IPS DF 6.9 (cell line): ENCODE measurements at regions not wholly inside any gene's neighbourhood (a gene's known extent, or its start where the extent isn't known, plus 50 kb on each side); places are given as distances from the start of the nearest gene placed in this dataset.

Experiments
- DNase-seq: peaks from one replicate; pipeline ENCODE4 v3.0.0-alpha.2; 2013; ENCODE audit warnings: low read depth, low spot score
- H3K27ac ChIP-seq: one replicate; pipeline ENCODE4 v1.5.1; 2013; ENCODE audit warnings: low read length, control low read depth
- H3K27me3 ChIP-seq: 2 replicates; pipeline ENCODE4 v1.6.1; 2013; ENCODE audit warnings: mild to moderate bottlenecking, low read length; ENCODE audit not compliant: control insufficient read depth, insufficient read depth
- H3K36me3 ChIP-seq: 2 replicates; pipeline ENCODE4 v1.6.1; 2013; ENCODE audit warnings: low read length; ENCODE audit not compliant: control insufficient read depth, insufficient read depth
- H3K4me1 ChIP-seq: 2 replicates; pipeline ENCODE4 v1.6.1; 2013; ENCODE audit warnings: low read length; ENCODE audit not compliant: control insufficient read depth, insufficient read depth
- H3K4me3 ChIP-seq: 2 replicates; pipeline ENCODE4 v1.5.1; 2013; ENCODE audit warnings: mild to moderate bottlenecking, low read length
- H3K9me3 ChIP-seq: 2 replicates; pipeline ENCODE4 v1.6.1; 2013; ENCODE audit warnings: low read length, inconsistent platforms; ENCODE audit not compliant: control insufficient read depth, insufficient read depth
- WGBS: extraction: QIAGEN DNeasy Blood & Tissue Kit; methylation state at CpG from one replicate; pipeline ENCODE4 v1.1.7; 2013; ENCODE audit warnings: mixed read lengths, missing lambda C conversion rate; ENCODE audit not compliant: insufficient read length, insufficient coverage; 5-methylcytosine and 5-hydroxymethylcytosine counted together

DNA sequence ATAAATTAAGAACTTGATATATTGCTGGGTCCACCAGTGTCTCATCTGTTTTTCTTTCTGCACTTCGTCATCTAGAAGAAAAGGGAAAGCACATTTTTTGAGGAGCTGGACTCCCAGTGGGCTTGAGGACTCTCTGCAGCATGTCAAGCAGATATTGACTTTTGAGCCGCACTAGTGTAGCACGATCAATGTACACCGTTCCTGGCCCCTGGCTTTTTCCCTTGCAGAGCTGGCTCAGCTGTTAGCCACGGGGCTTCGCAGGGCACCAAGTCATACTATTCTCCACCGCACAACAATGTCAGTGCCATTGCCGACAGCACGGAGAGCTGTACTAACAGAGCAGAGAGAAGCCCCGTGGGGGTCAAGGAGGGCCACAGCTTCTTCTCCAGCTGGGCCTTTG, 235.4 kb upstream of the HABP2 start:
- Histone ChIP-seq H3K4me3 (no peak overlapping the region), H3K9me3 (no peaks in the 10 kb centered on the region), H3K27me3 (no peaks in the 10 kb centered on the region), H3K36me3 (no peaks in the 10 kb centered on the region), H3K4me1 (no peaks in the 10 kb centered on the region), H3K27ac (no peak overlapping the region)
- no CpG with 5 or more reads among the region's 10 CpGs for WGBS
- no peak for DNase-seq

DNA sequence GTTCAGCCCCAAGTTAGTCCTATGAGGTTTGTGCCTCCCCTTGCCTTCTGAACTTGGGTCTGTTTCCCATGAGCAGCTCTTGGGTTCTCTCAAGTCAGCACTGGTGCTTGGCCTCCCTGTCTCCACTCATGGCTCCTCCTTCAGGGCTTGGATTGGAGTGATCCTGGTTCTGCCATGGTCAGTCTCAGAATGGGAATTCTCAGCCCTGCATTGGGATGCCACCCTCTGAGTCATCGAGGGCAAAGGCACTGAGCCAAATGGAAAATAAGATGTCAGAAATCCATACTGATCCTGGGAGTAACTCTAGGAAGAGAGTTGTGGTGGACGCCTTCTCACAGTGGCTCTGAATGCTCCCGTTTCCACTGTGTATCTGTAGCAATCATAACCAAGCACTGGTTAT, 233.4 kb upstream of the HABP2 start:
- Histone ChIP-seq H3K4me3 (no peak overlapping the region), H3K27ac (no peak overlapping the region), H3K9me3 (no peaks in the 10 kb centered on the region), H3K27me3 (no peaks in the 10 kb centered on the region), H3K4me1 (no peaks in the 10 kb centered on the region), H3K36me3 (no peaks in the 10 kb centered on the region)
- no peak for DNase-seq
- WGBS, result no CpG with 5 or more reads among the region's 3 CpGs

DNA sequence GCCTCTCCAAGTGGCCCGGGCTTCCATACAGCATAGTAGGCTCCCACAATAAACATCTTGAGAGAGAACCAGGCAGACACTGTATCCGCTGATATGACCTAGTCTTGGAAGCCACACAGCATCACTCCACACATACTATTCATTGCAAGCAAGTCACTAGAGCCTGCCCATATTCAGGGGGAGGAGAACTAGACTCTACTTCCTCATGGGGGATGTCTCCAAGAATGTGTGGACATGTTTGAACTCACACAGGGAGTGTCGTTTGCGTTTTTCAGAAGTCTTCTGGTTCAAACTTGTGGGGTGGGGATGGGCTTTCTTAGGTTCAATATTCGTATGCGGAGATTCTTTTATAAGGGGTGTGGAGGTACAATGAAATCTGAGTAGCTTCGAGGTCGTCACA, 232.6 kb upstream of the HABP2 start:
- no peak for DNase-seq
- Histone ChIP-seq H3K36me3 (no peaks in the 10 kb centered on the region), H3K4me3 (no peak overlapping the region), H3K27me3 (no peaks in the 10 kb centered on the region), H3K4me1 (no peaks in the 10 kb centered on the region), H3K27ac (no peak overlapping the region), H3K9me3 (no peaks in the 10 kb centered on the region)
- no CpG with 5 or more reads among the region's 8 CpGs for WGBS

GRCh38 chr10:113320987-113321386, 231.9 kb upstream of the HABP2 start:
- H3K4me3 ChIP-seq, result no peak overlapping the region
- WGBS, result no CpG with 5 or more reads among the region's 6 CpGs
- DNase-seq, result no peak
- H3K27ac ChIP-seq, result no peak overlapping the region
- H3K9me3 ChIP-seq, result no peaks in the 10 kb centered on the region
- H3K36me3 ChIP-seq, result no peaks in the 10 kb centered on the region
- no peaks in the 10 kb centered on the region for H3K27me3 ChIP-seq
- no peaks in the 10 kb centered on the region for H3K4me1 ChIP-seq

DNA sequence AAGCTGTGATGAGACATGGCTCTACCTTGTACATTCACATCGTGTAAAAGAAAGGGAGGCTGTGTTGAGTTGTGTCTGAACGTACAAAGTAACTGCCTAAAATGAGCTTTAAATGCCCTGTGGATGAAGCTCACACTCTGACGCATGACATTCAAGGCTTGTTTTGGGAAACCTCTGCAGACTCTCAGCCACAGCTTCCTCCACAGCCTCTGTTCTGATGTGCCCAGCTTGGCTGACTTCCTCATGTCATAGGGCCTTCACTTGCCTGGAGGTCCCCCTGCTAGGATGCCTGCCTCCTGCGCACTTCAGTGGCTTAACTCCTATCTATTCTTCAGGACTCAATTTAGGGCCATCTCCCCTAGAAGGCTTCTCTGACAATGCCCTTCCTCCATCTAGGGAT, 230.0 kb upstream of the HABP2 start:
- Histone ChIP-seq H3K4me3 (no peak overlapping the region), H3K27ac (no peak overlapping the region), H3K9me3 (no peaks in the 10 kb centered on the region), H3K4me1 (peaks cover 1% of the 10 kb centered on the region; the same call in 1 of the 2 replicates), H3K27me3 (no peaks in the 10 kb centered on the region), H3K36me3 (no peaks in the 10 kb centered on the region)
- DNase-seq, result no peak
- WGBS, result no CpG with 5 or more reads among the region's 4 CpGs

- H3K4me1 ChIP-seq, result peaks cover 1% of the 10 kb centered on the region; the same call in 1 of the 2 replicates
- no peak overlapping the region for H3K4me3 ChIP-seq
- no CpG with 5 or more reads among the region's 4 CpGs for WGBS
- no peaks in the 10 kb centered on the region for H3K36me3 ChIP-seq
- no peak overlapping the region for H3K27ac ChIP-seq
- H3K9me3 ChIP-seq, result no peaks in the 10 kb centered on the region
- H3K27me3 ChIP-seq, result no peaks in the 10 kb centered on the region
- DNase-seq, result no peak
Observed at GRCh38 chr10:113323985-113324384, 228.9 kb upstream of the HABP2 start.

DNA sequence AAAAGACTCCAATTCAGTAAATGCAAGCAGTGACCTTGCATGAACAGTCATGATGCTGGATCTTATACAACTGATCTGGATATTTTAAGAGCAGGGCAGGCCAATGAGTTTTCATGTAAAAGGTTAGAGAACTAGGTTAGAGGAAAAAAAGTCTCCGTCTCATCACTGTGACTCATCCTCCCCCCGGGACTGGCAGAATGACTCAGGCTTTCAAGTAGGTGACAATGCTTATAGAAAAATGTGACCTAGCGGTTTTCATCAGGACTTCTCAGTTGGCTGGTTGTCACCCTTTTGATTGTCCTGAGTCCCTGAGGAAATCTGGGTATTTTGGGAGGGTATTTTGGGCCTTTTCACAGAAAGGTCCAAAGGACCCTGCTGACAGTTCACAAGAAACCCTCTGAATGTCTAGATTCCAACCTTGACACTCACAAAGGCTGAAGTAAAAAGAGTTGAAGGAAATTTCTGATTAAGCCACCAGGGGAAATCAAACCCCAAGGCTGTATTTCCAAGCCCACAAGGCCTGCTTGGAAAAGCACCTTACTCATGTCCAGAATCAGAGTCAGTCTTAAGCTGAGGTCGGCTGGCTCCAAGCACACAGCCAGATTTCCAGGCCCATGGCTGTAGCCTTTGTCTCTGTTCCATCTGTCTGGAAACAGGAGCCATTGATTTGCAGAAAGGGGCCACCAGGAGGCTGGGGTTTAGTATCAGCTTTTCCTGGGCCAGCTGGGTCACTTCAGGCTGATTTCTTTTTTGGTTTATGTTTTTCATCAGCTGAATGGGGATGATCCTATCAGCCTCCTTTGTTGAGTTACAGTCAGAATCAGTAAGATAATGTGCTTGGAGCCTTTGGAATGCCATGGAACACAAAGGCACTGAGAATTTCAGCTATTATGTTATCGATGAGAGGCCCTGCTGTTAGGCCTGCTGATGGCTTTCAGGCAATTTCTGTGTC, 226.4 kb upstream of the HABP2 start:
- Histone ChIP-seq H3K27me3 (no peaks in the 10 kb centered on the region), H3K4me1 (peaks cover 1% of the 10 kb centered on the region; the same call in 1 of the 2 replicates), H3K9me3 (no peaks in the 10 kb centered on the region), H3K36me3 (no peaks in the 10 kb centered on the region), H3K27ac (no peak overlapping the region), H3K4me3 (no peak overlapping the region)
- DNase-seq, result no peak
- no CpG with 5 or more reads among the region's 5 CpGs for WGBS

GRCh38 chr10:113329121-113329596, 223.7 kb upstream of the HABP2 start:
- no CpG with 5 or more reads among the region's 2 CpGs for WGBS
- Histone ChIP-seq H3K27ac (no peak overlapping the region), H3K36me3 (no peaks in the 10 kb centered on the region), H3K4me3 (no peak overlapping the region), H3K27me3 (no peaks in the 10 kb centered on the region), H3K9me3 (no peaks in the 10 kb centered on the region), H3K4me1 (peaks cover 1% of the 10 kb centered on the region; the same call in 1 of the 2 replicates)
- no peak for DNase-seq

- H3K9me3 ChIP-seq, result no peaks in the 10 kb centered on the region
- no peak for DNase-seq
- H3K4me3 ChIP-seq, result no peak overlapping the region
- no peaks in the 10 kb centered on the region for H3K27me3 ChIP-seq
- peaks cover 1% of the 10 kb centered on the region; the same call in 1 of the 2 replicates for H3K4me1 ChIP-seq
- H3K36me3 ChIP-seq, result no peaks in the 10 kb centered on the region
- H3K27ac ChIP-seq, result no peak overlapping the region
- no CpG with 5 or more reads among the region's 3 CpGs for WGBS
Observed at GRCh38 chr10:113331961-113332360, 220.9 kb upstream of the HABP2 start.

- no CpG with 5 or more reads among the region's 2 CpGs for WGBS
- no peak overlapping the region for H3K4me3 ChIP-seq
- DNase-seq, result no peak
- no peaks in the 10 kb centered on the region for H3K27me3 ChIP-seq
- H3K36me3 ChIP-seq, result no peaks in the 10 kb centered on the region
- no peaks in the 10 kb centered on the region for H3K4me1 ChIP-seq
- no peaks in the 10 kb centered on the region for H3K9me3 ChIP-seq
- no peak overlapping the region for H3K27ac ChIP-seq
Observed at GRCh38 chr10:113333313-113333712, 219.5 kb upstream of the HABP2 start.
